ENCODE measurements at regions not wholly inside any gene's neighbourhood (a gene's known extent, or its start where the extent isn't known, plus 50 kb on each side); places are given as distances from the start of the nearest gene placed in this dataset.
A peak's percentile ranks its signal among the peaks of the same experiment; 100 is the strongest.

DNA sequence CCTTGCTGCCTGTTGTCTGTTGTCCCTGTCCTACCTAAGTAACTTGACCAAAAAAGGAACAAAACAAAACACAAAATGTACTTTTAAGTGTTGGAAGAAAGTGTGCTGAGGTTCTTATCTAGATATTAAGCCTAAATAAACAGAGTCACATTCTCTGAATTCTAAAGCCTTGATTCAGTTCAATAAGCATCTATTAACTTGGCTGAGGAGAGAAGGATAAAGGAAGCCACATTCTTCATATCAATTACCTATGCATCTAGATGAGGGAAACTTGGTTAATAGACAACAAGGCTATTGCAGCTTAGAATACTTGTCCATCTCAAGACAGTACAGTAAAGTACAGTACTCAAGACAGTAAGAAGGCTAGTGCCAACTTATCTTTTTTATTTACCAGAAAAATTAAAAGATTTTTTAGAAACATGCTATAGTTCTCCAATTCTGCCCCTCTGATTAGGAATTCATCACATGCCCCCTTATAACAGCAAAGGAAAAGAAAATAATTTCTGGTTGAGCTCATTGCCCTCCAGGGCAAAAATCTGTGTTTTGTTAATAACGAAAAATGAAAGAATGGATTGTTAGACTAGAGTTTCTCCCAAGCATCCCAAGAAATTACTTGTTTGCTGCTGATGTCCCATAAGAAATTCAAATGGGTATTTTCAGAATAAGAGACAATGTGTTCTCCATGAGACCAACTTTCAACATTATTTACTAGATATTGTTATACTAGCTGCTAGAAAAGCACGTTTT lies 546.5 kb upstream of the SEMA3D start:
- no peak overlapping the region for H3K4me3 ChIP-seq (ENCODE audit: low read length)
- TF ChIP-seq, protein P1, sequence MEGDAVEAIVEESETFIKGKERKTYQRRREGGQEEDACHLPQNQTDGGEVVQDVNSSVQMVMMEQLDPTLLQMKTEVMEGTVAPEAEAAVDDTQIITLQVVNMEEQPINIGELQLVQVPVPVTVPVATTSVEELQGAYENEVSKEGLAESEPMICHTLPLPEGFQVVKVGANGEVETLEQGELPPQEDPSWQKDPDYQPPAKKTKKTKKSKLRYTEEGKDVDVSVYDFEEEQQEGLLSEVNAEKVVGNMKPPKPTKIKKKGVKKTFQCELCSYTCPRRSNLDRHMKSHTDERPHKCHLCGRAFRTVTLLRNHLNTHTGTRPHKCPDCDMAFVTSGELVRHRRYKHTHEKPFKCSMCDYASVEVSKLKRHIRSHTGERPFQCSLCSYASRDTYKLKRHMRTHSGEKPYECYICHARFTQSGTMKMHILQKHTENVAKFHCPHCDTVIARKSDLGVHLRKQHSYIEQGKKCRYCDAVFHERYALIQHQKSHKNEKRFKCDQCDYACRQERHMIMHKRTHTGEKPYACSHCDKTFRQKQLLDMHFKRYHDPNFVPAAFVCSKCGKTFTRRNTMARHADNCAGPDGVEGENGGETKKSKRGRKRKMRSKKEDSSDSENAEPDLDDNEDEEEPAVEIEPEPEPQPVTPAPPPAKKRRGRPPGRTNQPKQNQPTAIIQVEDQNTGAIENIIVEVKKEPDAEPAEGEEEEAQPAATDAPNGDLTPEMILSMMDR (IDR thresholded peaks at IDR 0.05; ENCODE audit: insufficient read depth, low read depth, low read length, missing control alignments): no peak
- DNase-seq (ENCODE audit: low read depth): no peak

DNA sequence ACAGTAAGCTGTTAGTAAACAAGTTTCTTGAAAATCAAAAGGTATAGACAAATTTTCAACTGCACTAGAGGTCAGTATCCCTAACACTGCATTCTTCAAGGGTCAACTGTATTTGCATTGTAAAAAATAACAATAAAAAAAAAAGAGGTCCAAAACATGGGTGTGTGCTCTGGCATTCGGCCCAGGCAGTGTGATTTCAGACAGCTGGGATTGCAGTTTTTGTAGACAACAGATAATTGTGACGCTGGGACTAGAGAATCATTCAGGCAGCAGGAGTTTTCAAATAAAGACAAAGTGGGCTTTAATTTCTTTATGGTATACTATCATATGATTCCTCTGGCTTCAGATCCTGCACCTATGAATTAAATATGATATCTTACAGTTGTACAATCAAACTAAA lies 543.2 kb upstream of the SEMA3D start:
- TF ChIP-seq, protein P1 (IDR thresholded peaks at IDR 0.05; ENCODE audit: insufficient read depth, low read depth, low read length, missing control alignments): no peak
- no peak overlapping the region for H3K4me3 ChIP-seq (ENCODE audit: low read length)
- no peak for DNase-seq (ENCODE audit: low read depth)

DNA sequence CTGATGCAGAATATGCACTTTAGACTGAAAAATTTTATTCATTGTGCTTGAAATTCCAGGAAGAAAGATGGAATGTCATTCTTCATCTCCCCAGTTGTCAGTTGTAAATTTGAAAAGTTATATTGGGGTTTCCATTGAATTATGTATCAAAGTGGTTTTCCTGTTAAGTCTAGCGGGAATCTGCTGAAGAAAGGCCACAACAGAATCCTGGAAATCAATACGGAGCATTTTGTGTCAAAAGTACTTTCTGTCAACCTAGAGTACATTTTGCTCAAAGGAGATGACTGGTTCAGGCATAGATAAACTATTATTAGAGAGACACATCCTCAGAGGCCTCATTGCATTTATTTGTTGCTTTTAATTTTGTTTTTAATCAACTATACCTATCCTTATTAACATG lies 538.2 kb upstream of the SEMA3D start:
- TF ChIP-seq, protein P1 (IDR thresholded peaks at IDR 0.05; ENCODE audit: insufficient read depth, low read depth, low read length, missing control alignments): no peak
- no peak for DNase-seq (ENCODE audit: low read depth)
- H3K4me3 ChIP-seq (ENCODE audit: low read length): no peak overlapping the region

DNA sequence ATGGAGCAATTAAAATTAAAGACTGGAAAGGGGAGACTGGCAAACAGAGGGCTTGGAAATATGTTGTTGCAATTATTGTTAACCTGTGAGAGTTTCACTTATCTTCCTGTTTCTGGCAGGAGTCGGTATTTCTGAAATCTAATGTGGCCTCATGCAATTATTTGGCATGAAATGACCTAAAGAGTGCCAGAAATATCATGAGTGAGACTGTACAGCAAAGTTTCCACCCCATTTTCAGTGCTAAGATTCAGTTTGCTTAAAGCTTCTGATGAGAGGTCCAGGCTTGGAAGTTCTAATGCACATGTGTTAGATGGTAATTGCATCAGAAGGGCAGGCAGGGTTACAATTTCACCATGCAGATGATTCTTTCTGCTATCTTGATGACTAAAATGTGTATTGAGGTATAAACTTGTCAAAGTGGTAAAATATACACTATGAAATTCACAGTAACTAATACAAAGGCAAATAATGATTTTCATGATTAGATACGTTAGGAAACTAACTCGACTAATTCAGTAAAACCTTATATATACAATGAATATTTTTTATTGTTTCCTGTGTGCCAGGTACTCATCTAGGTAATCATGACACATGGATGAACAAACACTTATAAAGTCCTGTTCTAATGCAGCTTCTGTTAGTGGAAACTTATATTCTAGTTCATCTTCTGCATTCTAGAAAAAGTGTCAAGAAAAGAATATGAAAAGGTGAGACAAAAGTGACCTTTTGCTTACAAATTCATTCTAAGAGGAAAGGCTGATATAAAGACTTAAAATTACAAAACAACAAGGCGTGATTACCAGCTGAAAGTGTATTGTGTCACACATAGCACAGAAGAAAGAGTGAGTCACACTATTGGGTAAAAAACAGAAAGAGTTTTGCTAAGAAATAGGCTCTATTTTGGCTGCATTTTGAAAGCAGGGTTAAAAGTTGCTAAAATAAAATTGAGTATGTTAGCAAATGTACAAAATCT lies 533.4 kb upstream of the SEMA3D start:
- no peak overlapping the region for H3K4me3 ChIP-seq (ENCODE audit: low read length)
- peak; percentile 81 for DNase-seq (ENCODE audit: low read depth)
- TF ChIP-seq, protein P1 (IDR thresholded peaks at IDR 0.05; ENCODE audit: insufficient read depth, low read depth, low read length, missing control alignments): no peak

DNA sequence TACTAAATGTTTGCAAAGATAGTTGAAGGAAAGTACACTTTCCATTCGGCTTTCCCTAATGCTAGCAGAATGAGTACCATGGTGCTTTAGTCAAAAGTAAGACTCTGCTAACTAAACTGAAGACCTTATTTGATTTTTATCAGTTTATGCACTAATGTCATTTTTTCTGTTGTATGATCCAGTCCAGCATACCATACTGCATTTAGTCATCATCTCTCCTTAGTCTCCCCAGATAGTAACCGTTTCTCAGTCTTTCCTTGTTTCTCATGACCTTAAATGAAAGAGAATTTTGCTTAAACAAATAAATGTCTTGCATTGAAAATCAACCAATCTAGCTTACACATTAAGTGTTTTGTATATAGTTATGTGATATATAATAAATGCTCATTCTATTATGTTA lies 529.5 kb upstream of the SEMA3D start:
- no peak for DNase-seq (ENCODE audit: low read depth)
- no peak overlapping the region for H3K4me3 ChIP-seq (ENCODE audit: low read length)
- TF ChIP-seq, protein P1 (IDR thresholded peaks at IDR 0.05; ENCODE audit: insufficient read depth, low read depth, low read length, missing control alignments): no peak

DNA sequence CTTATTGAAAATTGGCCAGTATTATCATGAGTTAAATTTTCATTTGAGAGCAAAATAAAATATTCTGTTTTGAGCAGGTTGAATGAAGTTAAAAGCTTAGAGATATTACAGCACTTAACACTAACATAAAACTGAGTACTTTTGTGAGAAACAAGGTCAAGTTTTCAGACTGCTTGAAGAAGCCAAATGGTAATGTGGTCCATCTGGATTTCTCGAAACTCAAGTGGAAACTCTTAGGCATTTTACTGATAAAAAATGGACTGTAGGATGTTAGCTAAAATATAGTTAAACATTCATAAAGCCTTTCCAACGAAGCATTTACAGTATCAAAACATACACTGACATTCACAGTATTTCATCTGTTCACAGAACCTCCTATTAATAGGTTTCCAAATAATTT lies 528.1 kb upstream of the SEMA3D start:
- DNase-seq (ENCODE audit: low read depth): no peak
- no peak overlapping the region for H3K4me3 ChIP-seq (ENCODE audit: low read length)
- TF ChIP-seq, protein P1 (IDR thresholded peaks at IDR 0.05; ENCODE audit: insufficient read depth, low read depth, low read length, missing control alignments): no peak

All from epithelial cell of esophagus (primary cell).